Liver (tissue), 3 donors: ENCODE measurements at regions not wholly inside any gene's neighbourhood (a gene's known extent, or its start where the extent isn't known, plus 50 kb on each side); places are given as distances from the start of the nearest gene placed in this dataset.

Experiments
- NR2F2 ChIP-seq: IDR thresholded peaks from 2 replicates; pipeline ENCODE4 v1.6.1; 2016; ENCODE audit warnings: antibody characterized with exemption
- TF ChIP-seq, protein P1 (sequence below): fragments of 150-350 bp; IDR thresholded peaks from 2 replicates; pipeline ENCODE4 v1.5.1; 2017; ENCODE audit warnings: improper control_type of control experiment, low read depth, low read length; ENCODE audit not compliant: missing input control
- donor health status: healthy.
- donor health status: healthy.

DNA sequence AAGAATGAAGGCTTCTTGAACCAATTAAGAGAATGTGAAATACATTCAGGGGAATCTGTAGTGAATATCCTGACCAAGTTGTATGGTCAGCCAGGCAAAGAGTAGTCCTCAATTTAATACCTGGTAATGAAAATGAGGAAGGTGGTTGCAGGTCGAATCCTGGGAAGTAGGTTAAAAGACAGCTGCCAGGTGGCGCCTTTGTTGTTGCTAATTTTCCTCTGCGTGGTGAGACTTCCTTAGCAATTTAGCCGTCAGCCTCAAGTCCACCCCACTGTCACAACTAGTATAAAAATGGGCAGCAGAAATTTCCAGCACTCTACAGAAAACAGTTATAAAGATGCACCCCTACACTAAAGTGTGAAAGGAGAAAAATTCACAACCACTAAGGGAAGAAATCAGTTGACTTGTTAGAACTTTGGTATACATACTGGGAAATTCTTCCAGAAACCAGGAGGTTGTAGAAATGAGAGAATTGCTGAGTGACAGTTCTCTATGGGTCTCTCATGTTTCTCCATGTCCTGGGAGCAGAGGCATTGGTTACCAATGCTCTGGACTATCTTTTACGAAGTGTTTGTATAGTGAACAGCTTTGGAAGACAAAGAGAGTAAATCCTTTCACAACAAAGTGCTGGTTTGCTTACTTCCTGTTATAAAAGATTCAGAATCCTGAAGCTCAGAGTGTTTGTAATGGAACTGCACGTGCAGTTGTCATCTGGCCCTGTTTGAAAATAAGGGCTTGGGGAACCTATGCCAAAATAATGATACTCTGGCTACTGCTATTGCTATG lies 235.9 kb downstream of the NHLRC3 start:
- TF ChIP-seq, protein P1, sequence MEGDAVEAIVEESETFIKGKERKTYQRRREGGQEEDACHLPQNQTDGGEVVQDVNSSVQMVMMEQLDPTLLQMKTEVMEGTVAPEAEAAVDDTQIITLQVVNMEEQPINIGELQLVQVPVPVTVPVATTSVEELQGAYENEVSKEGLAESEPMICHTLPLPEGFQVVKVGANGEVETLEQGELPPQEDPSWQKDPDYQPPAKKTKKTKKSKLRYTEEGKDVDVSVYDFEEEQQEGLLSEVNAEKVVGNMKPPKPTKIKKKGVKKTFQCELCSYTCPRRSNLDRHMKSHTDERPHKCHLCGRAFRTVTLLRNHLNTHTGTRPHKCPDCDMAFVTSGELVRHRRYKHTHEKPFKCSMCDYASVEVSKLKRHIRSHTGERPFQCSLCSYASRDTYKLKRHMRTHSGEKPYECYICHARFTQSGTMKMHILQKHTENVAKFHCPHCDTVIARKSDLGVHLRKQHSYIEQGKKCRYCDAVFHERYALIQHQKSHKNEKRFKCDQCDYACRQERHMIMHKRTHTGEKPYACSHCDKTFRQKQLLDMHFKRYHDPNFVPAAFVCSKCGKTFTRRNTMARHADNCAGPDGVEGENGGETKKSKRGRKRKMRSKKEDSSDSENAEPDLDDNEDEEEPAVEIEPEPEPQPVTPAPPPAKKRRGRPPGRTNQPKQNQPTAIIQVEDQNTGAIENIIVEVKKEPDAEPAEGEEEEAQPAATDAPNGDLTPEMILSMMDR = peak; percentile 9
- no peak for TF ChIP-seq NR2F2
